GM19438 (cell line): ENCODE measurements at regions not wholly inside any gene's neighbourhood (a gene's known extent, or its start where the extent isn't known, plus 50 kb on each side); places are given as distances from the start of the nearest gene placed in this dataset.
"Not testable (repeated sequence)": the region's sequence is repeated elsewhere in the genome, so short reads cannot be mapped to it uniquely, and the experiment has no call there.

Experiments
- ATAC-seq: cut with Tn5 transposase; IDR thresholded peaks from one replicate; pipeline ENCODE4 v1.9.1; 2021; ENCODE audit warnings: low read depth; ENCODE audit not compliant: unreplicated experiment

- no peak for ATAC-seq
Observed at GRCh38 chr10:131834152-131834810, 66.5 kb upstream of the PPP2R2D start.

DNA sequence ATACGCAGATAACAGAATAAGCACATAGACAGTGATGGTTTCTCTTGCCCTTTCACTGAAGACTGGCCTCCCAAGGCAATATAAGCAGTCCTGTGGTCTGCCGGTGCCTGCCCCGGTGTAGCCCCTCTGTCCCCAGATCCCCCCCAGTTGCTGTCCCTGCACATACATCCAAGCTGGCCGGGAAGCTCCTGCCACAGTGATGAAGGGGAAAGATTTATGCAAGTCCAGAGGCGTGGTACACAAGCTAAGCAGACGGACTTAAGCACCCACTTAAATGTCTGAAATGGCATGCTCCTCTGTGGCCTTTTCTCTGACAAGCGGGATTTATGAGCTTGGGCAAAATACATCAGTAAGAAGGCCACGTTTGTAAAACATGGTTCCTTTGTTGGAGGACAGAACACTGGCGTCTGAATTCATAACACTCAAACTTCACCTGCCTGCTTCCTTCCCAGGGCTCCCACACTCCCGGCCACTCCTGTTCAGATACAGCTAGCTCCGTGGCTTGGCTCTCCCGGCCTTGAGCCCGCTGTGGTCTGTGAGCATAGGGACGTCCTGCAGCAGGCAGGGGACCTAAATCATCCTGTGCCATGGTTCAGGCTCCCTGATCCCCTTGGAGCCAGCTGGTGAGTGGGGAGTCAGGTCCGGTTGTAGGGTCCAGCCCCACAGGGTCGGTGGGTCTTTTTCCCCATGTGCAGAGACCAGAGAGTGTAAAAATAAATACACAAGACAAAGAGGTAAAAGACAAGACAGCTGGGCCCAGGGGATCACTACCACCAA lies 61.7 kb upstream of the PPP2R2D start:
- no peak for ATAC-seq

DNA sequence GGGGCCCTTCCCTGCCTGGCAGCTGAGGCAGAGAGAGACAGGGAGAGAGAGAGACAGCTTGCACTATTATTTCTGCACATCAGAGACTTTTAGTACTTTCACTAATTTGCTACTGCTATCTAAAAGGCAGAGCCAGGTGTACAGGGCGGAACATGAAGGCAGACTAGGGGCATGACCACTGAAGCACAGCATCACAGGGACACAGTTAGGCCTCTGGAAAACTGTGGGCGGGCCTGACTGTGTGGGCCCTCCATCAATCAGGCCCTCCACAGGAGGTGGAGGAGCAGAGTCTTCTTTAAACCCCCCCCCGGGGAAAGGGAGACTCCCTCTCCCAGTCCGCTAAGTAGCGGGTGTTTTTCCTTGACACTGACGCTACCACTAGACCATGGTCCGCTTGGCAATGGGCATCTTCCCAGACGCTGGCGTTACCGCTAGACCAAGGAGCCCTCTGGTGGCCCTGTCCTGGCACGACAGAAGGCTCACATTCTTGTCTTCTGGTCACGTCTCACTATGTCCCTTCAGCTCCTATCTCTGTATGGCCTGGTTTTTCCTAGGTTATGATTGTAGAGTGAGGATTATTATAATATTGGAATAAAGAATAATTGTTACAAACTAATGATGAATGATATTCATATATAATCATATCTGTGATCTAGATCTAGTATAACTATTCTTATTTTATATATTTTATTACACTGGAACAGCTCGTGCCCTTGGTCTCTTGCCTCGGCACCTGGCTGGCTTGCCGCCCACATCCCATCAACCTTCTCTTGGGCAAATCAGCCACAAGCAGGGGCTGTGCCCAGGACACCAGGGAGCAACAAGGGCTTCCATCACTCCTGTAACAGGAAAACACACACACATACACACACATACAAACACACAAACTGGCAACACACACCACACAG lies 60.7 kb upstream of the PPP2R2D start:
- ATAC-seq = not testable (repeated sequence)

DNA sequence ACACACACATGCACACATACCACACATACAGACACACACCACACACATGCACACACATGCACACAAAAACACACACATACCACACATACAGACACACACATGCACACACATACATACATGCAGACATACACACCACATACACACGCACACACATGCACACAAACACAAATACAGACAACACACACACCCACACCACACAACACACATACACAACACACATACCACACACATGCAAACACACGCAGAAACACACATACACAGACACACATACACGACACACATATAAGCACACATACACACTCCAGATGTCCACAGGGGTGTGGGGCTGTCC lies 60.1 kb upstream of the PPP2R2D start:
- no peak for ATAC-seq

- no peak for ATAC-seq
Observed at GRCh38 chr10:131841131-131841660, 59.6 kb upstream of the PPP2R2D start.

DNA sequence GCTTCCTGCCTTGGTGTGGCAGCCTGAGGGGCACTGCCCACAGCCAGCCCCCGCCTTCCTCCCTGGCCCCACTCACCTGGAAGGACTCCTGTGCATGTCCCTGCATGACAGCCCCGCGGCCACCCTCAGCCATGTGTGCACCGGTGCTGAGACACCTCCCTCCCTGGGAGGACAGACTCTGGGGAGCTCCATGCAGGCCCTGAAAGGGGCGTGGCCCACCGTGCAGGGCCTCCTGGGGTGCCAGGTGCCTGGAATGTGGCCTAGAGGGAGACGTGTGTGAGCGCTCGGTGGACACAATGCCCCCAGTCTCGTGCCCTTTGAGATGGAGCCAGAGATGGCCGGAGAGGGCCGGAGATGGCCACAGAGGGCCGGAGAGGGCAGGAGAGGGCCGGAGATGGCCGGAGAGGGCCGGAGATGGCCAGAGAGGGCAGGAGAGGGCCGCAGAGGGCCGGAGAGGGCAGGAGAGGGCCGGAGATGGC lies 59.1 kb upstream of the PPP2R2D start:
- ATAC-seq = no peak

GRCh38 chr10:131842351-131843088 lies 58.3 kb upstream of the PPP2R2D start:
- ATAC-seq = no peak

DNA sequence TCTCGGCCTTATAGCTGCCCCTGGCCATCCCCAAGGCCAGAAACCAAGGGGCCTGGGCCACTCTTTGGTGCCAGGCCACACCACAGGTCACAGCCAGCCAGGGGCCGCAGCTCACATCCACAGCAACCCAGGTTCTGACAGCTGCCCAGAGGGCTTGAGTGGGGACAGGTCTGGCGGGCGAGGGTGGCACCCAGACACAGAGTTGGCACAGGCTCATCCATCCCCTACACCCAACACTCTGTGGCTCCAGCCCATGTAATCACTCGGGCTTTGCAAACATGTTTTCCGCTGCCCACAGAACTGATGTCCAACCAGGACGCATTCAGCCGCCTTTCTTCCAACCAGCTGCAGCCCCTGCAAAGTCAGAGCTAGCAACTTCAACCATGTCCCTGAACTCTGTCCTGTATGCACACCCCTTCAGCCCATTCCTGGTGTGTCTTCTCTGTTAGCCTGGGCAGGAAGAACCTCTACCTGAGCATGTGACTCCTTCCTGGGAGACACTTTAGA lies 57.7 kb upstream of the PPP2R2D start:
- no peak for ATAC-seq

- no peak for ATAC-seq
Observed at GRCh38 chr10:131843881-131844284, 56.9 kb upstream of the PPP2R2D start.

DNA sequence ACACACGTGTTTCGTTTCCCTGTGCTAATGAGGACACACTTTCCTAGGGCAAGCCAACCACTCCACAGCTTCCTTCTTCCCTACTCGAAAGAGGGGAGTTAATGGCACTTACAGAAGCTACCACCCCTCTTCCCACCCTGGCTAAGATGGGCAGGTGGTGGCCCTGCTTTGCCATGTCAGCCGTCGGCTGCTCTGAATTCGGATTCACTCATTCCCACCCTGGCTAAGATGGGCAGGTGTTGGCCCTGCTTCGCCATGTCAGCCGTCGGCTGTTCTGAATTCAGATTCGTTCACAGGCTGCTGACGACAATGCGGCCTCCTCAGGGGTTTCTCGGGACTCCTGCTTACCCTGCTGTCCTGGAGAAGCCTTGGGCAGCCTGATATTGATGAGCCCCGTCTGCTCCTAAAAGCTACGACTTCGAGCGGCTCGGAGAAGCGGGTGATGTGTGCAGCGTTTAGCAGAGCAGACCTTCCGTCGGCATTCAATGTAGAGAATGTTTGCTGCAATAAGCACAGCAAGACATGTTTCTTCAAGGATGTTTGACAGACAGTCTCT lies 56.2 kb upstream of the PPP2R2D start:
- ATAC-seq = no peak

GRCh38 chr10:131845505-131846239 lies 55.1 kb upstream of the PPP2R2D start:
- no peak for ATAC-seq

- ATAC-seq = no peak
Observed at GRCh38 chr10:131846240-131847101, 54.3 kb upstream of the PPP2R2D start.

GRCh38 chr10:131847241-131847783 lies 53.5 kb upstream of the PPP2R2D start:
- no peak for ATAC-seq

- no peak for ATAC-seq
Observed at GRCh38 chr10:131848296-131848695, 52.5 kb upstream of the PPP2R2D start.

- ATAC-seq = no peak
Observed at GRCh38 chr10:131848741-131849590, 51.8 kb upstream of the PPP2R2D start.

DNA sequence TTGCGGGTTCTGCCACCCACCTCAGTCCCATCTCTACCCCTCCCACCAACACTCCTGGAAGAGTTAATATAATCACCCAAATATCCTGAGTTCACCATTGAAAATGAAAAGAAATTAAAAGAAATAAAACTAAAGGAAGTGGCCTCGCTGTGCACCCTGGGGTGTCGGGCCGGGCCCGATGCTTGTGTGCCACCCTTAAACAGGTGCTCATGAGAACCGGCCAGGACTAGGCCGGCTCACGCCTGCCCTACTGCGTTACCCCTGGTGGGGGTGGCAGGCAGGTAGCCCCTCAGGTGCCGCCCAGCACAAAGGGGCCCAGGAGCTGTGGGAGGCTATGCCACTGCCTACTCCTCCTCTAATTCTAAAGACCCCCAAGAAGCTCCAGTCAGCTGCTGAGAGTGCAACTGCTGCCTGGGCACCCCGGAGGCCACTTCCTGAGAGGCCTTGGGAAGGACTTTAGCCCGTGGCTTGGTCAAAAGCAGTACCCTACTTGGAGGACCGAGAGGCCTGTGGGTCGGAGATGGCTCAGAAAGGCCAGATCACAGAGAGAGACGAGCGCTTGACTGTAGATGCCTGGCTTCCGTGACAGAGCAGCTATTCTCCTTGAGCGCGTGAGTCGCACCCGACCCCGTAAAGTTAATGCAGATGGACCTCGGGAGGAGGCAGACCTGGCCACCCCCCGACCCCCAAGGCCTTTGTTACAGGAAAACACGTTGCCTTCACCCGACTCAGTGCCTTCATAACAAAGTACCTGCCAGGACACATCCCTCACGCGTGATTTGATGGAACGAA lies 51.0 kb upstream of the PPP2R2D start:
- ATAC-seq = no peak
